Mucosa of gallbladder (tissue), 1 donor: ENCODE measurements at regions not wholly inside any gene's neighbourhood (a gene's known extent, or its start where the extent isn't known, plus 50 kb on each side); places are given as distances from the start of the nearest gene placed in this dataset.

Experiments
- DNase-seq: peaks from one replicate; pipeline ENCODE4 v3.0.0-alpha.2; 2020; ENCODE audit warnings: low spot score
- donor health status: DM: no; HTN: no; CAD: no.

GRCh38 chr3:24843955-24844354 is 349.3 kb upstream of the THRB start:
- DNase-seq = no peak

- DNase-seq = no peak
These were observed 351.0 kb upstream of the THRB start for GRCh38 chr3:24845524-24846155.

DNA sequence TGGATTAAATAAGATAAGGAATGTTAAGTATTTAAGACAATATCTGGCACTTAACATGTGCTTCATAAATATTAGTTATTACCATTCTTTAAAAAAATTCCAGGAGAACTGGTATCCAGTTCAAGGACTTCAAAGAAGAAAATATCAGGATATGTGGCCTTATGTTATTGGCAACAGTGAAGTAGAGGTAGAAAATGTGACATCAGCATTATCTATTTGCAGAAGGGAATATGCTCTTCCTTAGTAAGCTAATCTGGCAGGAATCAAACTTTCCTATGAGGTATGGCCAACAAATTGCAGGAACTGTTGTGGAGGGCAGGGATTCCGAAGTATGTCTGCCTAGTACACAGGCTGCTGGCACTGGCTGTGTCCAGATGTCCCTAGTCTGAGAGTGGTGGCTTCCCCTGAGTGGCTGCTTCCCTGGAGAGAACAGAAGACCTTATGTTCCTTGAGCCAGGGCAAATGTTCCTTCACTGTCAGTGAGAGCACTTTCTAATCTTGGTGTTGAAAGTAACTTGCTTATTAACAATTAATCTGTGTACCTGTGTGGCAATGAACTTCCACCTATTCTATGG is 351.7 kb upstream of the THRB start:
- DNase-seq = no peak

GRCh38 chr3:24850245-24850644 is 355.6 kb upstream of the THRB start:
- no peak for DNase-seq

GRCh38 chr3:24853685-24854490 is 359.2 kb upstream of the THRB start:
- no peak for DNase-seq

DNA sequence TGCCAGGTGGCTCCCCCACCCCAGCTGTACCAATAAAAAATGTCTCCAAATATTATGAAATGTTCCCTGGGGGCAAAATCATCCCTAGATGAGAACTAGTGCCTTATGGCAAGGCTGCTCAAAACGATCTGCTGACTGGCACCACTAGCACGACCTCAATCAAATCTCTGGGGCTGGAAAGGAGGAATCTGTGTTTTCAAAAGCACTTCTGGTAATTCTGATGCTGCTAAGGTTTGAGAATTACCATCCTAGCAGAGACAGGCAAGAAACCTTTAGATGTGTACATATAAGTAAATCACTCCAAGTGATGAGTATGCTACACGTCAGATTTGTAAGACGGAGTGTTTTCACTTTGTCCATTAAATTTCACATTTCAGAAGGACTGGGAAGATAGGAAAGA is 360.1 kb upstream of the THRB start:
- no peak for DNase-seq

GRCh38 chr3:24857945-24858344 is 363.3 kb upstream of the THRB start:
- DNase-seq = no peak

- DNase-seq = no peak
These were observed 368.6 kb upstream of the THRB start for GRCh38 chr3:24863215-24863614.

DNA sequence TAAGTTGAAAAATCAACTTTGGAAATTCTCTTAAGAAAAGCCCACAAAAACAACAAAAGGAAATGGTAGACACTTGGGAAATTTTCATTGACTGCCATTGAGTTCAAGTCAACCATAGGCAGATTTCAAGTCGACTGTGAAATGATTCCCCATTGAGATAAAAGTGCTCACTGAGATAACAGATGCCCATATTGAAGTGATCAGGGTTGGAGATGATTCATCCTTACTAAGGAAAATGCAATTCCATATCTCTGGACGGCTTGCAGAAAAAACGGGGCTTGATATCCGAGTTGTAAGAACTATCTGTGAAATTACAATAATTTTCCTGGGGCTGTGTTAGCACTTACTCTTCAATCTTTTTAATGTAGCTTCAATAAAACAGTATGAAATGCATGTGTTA is 373.1 kb upstream of the THRB start:
- DNase-seq = no peak

GRCh38 chr3:24881239-24881638 is 386.6 kb upstream of the THRB start:
- no peak for DNase-seq

- DNase-seq = no peak
These were observed 391.9 kb upstream of the THRB start for GRCh38 chr3:24886501-24886900.

DNA sequence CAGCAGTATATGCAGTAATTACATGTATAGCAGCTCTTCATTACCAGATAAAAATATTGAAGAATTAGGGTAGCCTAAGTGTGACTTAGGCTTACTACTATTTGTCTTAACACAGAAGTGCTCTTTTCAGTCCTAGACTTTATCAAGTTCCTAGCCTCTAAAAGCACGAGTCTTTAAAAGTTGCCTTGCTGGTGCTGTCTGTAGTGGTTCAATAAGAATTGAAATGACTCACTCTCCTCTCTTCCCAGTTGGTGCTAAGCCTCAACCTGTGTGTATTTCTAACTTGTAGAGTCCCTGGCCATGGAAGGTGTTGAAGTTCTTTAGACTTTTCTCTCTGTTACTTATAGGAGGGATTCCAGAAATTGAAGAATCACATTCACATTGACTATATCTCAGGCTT is 395.4 kb upstream of the THRB start:
- DNase-seq = no peak

DNA sequence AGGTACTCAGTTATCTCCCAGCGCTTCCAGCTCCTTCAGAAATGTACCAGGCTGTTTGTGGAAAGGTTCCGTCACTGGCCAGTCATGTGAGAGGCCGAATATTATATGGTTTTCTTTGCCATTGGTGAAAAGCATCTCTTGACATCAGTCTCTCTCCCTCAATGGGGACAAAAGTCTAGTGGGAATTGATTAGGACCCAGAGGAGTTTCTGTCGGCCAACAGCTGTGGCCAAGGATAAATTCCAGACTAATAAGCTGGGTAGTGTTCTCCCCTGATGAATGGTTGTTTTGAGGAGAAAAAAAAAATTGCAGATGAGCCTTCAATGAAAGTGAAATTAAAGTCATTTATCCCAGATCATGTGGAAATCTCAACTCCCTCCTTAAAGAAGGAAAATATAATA is 404.7 kb upstream of the THRB start:
- no peak for DNase-seq

GRCh38 chr3:24899901-24900603 is 405.4 kb upstream of the THRB start:
- no peak for DNase-seq

- DNase-seq = no peak
These were observed 410.6 kb upstream of the THRB start for GRCh38 chr3:24905266-24905665.

- no peak for DNase-seq
These were observed 412.5 kb upstream of the THRB start for GRCh38 chr3:24907106-24907505.

DNA sequence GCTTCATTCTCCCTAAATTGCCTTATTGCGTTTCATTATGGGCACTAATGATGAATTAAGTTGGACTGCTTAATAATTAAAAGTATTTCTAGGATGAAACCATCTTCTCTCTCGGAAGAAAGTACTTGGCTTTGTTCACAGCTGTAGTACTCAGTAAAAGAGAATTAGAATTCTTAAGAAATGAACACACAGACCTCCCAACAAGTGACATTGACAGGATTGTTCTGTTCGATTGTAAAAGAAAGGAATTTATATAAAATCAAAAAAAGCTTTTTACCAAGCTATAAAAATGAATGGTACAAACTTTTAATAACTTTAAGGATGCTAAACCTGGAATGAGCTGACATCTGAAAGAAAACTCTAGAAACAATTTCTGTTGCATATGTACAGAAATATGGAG is 416.4 kb upstream of the THRB start:
- DNase-seq = no peak

- no peak for DNase-seq
These were observed 421.0 kb upstream of the THRB start for GRCh38 chr3:24915639-24916038.

DNA sequence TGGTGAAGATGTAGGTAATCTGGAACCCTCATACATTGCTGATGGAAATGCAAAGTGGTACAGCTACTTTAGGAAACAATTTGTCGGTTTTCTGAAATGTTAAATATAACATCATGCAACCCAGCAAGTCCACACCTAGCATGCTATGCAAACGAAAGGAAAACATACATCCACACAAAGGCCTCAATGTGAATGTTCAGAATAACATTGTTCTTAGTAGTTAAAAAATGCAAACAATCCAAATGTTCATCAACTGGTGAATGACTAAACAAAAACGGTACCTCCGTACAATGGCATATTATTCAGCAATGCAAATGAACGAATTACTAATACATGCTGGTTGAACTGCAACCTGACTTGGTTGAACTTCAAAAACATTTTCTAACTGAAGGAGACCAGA is 423.3 kb upstream of the THRB start:
- no peak for DNase-seq

DNA sequence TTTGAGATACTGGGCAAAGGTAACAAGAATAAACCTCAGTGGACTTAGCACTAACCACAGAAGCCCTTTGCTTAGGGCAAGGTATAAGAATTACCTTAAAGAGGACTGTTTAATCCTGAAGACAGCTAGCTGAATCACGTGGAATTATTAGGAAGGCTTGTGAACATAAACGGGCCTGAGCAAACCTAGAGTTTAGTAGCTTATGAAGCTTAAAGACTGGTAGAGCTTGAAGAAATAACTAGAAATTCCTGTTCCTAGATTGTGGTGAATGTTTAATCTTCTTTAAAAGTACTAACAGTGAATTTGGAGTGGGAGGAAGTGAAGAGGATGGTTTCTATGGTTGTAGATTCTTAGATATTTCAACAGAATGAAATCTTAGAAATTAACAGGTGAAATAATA is 428.9 kb upstream of the THRB start:
- no peak for DNase-seq

GRCh38 chr3:24929521-24929920 is 434.9 kb upstream of the THRB start:
- DNase-seq = no peak

- DNase-seq = no peak
These were observed 438.8 kb upstream of the THRB start for GRCh38 chr3:24933401-24933800.

GRCh38 chr3:24936574-24936973 is 441.9 kb upstream of the THRB start:
- no peak for DNase-seq
